ENCODE measurements at regions not wholly inside any gene's neighbourhood (a gene's known extent, or its start where the extent isn't known, plus 50 kb on each side); places are given as distances from the start of the nearest gene placed in this dataset.

DNA sequence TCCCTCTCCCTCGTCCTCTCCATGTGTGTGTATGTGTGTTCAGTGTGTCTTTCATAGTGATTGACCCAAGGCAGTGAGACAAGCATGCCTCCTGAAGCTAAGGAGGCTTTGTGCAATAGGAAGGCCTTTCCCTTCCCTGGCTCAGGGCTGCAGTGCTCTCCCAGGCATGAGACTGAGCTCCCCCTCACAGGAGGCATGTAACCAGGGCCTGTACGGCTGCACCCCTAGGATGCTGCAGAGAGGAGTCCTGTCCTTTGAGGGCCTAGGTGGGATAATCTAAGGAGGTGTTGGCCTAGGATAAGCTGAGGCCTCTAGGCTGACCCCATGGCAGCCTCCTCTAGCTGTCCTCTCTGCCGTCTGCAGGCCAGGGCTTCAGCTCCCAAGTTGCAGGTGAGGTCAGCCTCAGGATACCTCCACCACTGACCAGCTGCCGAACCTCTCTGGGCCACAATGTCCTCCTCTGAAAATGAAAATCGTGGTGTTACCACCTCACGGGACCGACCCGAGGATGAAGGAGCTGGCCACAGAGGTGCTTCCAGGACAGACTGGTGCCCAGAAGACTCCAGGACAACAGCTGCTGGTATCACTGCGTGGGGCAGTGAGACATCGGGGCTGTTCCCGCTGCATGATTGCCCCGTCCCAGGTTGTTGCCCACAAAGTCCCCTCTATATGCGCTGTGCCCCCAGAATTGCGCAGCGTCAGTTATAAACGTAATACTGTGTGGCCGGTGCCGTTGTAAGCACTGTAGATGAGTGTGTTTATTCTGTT lies 129.6 kb downstream of the BARX1 start:
- H3K27me3 ChIP-seq (replicated peaks in 1 of 4; ENCODE audit: control extremely low read depth in 1 of 4, control insufficient read depth in 3 of 4, insufficient read depth in 4 of 4, low read length in 3 of 4), result peaks cover 0 to 31% (median 4%) of the 10 kb centered on the region in 4 experiments
- Mint-ChIP-seq H3K4me3 (no peak overlapping the region), H3K9me3 (ENCODE audit: insufficient read depth) (peaks cover 3% of the 10 kb centered on the region), H3K27ac (no peak overlapping the region), H3K4me1 (peaks cover 12% of the 10 kb centered on the region), H3K27me3 (peaks cover 43% of the 10 kb centered on the region)
- no peak overlapping the region for H3K9ac ChIP-seq (ENCODE audit: low read length)
- no peak overlapping the region for H3K27ac ChIP-seq (ENCODE audit: low read length in 2 of 2)
- no peak overlapping the region for H3K4me2 ChIP-seq (replicated peaks; ENCODE audit: low read depth, low read length, poor library complexity, severe bottlenecking)
- intact Hi-C loops (cut with micrococcal nuclease), result loop anchor here (2.0 kb wide), 1 partner anchor 137 kb away; no protein-coding TSS in a partner anchor
- no peak for TF ChIP-seq CTCF (IDR thresholded peaks at IDR 0.05)
- no peak for TF ChIP-seq EZH2 (IDR thresholded peaks at IDR 0.05; ENCODE audit: borderline replicate concordance, insufficient read depth, low read depth, low read length, poor library complexity, severe bottlenecking)
- no peaks in the 10 kb centered on the region for H3K79me2 ChIP-seq (ENCODE audit: control insufficient read depth, insufficient read depth, low read length)
- WGBS (ENCODE audit: insufficient coverage), result 91% methylated on average over 17 of the region's 18 CpGs
- DNase-seq (no peak), ATAC-seq (ENCODE audit: low read depth) (no peak)
- POLR2A ChIA-PET, result no interaction called here
- no peak overlapping the region for H3K4me3 ChIP-seq (ENCODE audit: control extremely low read depth in 1 of 5, extremely low read depth in 1 of 5, insufficient read depth in 1 of 5, low read depth in 2 of 5, low read length in 4 of 5)
- CTCF ChIA-PET, result no interaction called here
- peaks cover 0 to 12% of the 10 kb centered on the region in 2 donors for H3K4me1 ChIP-seq (ENCODE audit: control insufficient read depth in 2 of 2, insufficient read depth in 2 of 2, low read length in 2 of 2)
- H4K20me1 ChIP-seq (ENCODE audit: control insufficient read depth, insufficient read depth, low read length, poor library complexity, severe bottlenecking), result no peaks in the 10 kb centered on the region
- H3K9me3 ChIP-seq (ENCODE audit: control extremely low read depth in 1 of 3, control insufficient read depth in 2 of 3, insufficient read depth in 1 of 3, low read length in 2 of 3), result peaks cover 0 to 30% (median 0%) of the 10 kb centered on the region in 3 donors
- H3K36me3 ChIP-seq (replicated peaks in 1 of 2; ENCODE audit: control extremely low read depth in 1 of 2, control insufficient read depth in 1 of 2, extremely low read depth in 1 of 2, insufficient read depth in 2 of 2, low read length in 1 of 2), result no peaks in the 10 kb centered on the region
- H2AFZ ChIP-seq (ENCODE audit: insufficient read depth, low read depth, low read length, poor library complexity, severe bottlenecking), result no peak overlapping the region

Data from B cell (primary cell).